ENCODE measurements at regions not wholly inside any gene's neighbourhood (a gene's known extent, or its start where the extent isn't known, plus 50 kb on each side); places are given as distances from the start of the nearest gene placed in this dataset.
"Not testable (repeated sequence)": the region's sequence is repeated elsewhere in the genome, so short reads cannot be mapped to it uniquely, and the experiment has no call there.

- H3K27me3 ChIP-seq (ENCODE audit: insufficient read depth, low read length): no peaks in the 10 kb centered on the region
- H3K36me3 ChIP-seq (ENCODE audit: insufficient read depth, low read length): no peaks in the 10 kb centered on the region
- H2AFZ ChIP-seq (ENCODE audit: low read depth, low read length): no peak overlapping the region
- H3K4me3 ChIP-seq (ENCODE audit: low read length): no peak overlapping the region
- H3K9me3 ChIP-seq (ENCODE audit: low read length): no peaks in the 10 kb centered on the region
- H3K4me1 ChIP-seq (ENCODE audit: insufficient read depth, low read length): peaks cover 3% of the 10 kb centered on the region
Observed at GRCh38 chr3:88986834-88987233, 120.6 kb upstream of the EPHA3 start.

GRCh38 chr3:88987776-88988175 lies 119.6 kb upstream of the EPHA3 start:
- no peaks in the 10 kb centered on the region for H3K36me3 ChIP-seq (ENCODE audit: insufficient read depth, low read length)
- no peaks in the 10 kb centered on the region for H3K9me3 ChIP-seq (ENCODE audit: low read length)
- peaks cover 3% of the 10 kb centered on the region for H3K4me1 ChIP-seq (ENCODE audit: insufficient read depth, low read length)
- no peak overlapping the region for H3K4me3 ChIP-seq (ENCODE audit: low read length)
- no peak overlapping the region for H2AFZ ChIP-seq (ENCODE audit: low read depth, low read length)
- H3K27me3 ChIP-seq (ENCODE audit: insufficient read depth, low read length): no peaks in the 10 kb centered on the region

- H3K4me1 ChIP-seq (ENCODE audit: insufficient read depth, low read length): peaks cover 10% of the 10 kb centered on the region
- no peaks in the 10 kb centered on the region for H3K36me3 ChIP-seq (ENCODE audit: insufficient read depth, low read length)
- no peaks in the 10 kb centered on the region for H3K27me3 ChIP-seq (ENCODE audit: insufficient read depth, low read length)
- H2AFZ ChIP-seq (ENCODE audit: low read depth, low read length): no peak overlapping the region
- H3K4me3 ChIP-seq (ENCODE audit: low read length): no peak overlapping the region
- no peaks in the 10 kb centered on the region for H3K9me3 ChIP-seq (ENCODE audit: low read length)
Observed at GRCh38 chr3:88988906-88989305, 118.5 kb upstream of the EPHA3 start.

DNA sequence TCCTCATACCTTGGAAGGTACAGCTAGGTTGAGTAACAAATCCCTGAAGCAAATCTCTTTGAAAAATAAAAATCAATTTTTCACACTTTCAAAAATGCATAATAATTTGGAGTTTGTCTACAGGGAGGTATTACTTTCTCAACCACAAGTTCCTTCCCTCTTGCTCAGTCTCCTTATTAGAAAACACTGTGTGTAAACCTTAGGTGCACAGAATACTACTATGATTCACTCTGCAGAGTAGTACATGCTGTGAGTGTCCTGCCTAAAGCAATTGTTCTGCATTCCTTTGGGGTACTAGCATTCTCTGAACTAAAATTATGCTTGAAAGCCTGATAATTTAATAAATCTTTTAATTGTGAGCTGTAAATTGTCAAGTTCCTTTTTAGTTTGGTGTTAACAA lies 115.9 kb upstream of the EPHA3 start:
- H3K36me3 ChIP-seq (ENCODE audit: insufficient read depth, low read length): no peaks in the 10 kb centered on the region
- no peaks in the 10 kb centered on the region for H3K27me3 ChIP-seq (ENCODE audit: insufficient read depth, low read length)
- H2AFZ ChIP-seq (ENCODE audit: low read depth, low read length): no peak overlapping the region
- H3K4me1 ChIP-seq (ENCODE audit: insufficient read depth, low read length): peaks cover 24% of the 10 kb centered on the region
- no peak overlapping the region for H3K4me3 ChIP-seq (ENCODE audit: low read length)
- no peaks in the 10 kb centered on the region for H3K9me3 ChIP-seq (ENCODE audit: low read length)

DNA sequence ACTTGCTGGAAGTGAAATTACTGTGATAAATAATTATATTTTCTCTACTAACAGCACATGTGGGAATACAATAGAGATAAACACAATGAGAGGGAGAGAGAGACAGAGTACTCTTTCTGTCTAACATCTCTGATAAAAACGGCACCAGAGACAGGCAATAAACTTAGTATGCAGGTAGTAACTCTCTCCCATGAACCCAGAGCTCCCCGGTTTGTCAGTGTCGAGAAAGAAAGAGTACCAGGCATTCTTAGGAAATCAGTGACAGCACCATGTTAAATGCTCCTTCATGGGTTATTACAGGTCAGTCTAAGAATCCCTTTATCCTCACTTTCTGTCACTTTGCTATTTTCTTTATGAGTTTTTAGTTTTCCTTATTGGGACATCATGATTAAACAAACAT lies 110.7 kb upstream of the EPHA3 start:
- no peak overlapping the region for H2AFZ ChIP-seq (ENCODE audit: low read depth, low read length)
- H3K4me3 ChIP-seq (ENCODE audit: low read length): no peak overlapping the region
- H3K9me3 ChIP-seq (ENCODE audit: low read length): peaks cover 5% of the 10 kb centered on the region
- H3K4me1 ChIP-seq (ENCODE audit: insufficient read depth, low read length): peaks cover 35% of the 10 kb centered on the region
- no peaks in the 10 kb centered on the region for H3K36me3 ChIP-seq (ENCODE audit: insufficient read depth, low read length)
- H3K27me3 ChIP-seq (ENCODE audit: insufficient read depth, low read length): no peaks in the 10 kb centered on the region

DNA sequence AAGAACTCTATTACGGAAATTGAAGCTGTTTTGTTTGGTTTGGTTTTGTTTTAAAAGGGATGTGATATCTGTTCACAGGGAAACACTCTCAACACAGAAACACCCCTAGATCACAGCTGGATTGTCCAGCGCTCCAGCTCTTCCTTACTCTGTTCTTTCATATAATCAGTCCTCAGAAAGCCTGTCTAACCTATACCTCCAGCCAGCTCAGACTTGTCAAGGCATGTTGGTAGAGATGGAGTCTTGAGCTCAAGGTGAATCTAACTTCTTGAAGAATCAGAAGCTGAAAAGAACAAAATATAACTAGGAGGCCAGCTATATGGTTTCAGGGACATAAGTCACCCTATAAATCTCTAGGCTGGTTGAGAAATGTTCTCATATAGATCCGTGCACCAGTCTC lies 110.2 kb upstream of the EPHA3 start:
- Histone ChIP-seq H3K36me3 (ENCODE audit: insufficient read depth, low read length) (no peaks in the 10 kb centered on the region), H3K27me3 (ENCODE audit: insufficient read depth, low read length) (no peaks in the 10 kb centered on the region), H2AFZ (ENCODE audit: low read depth, low read length) (no peak overlapping the region), H3K4me3 (ENCODE audit: low read length) (no peak overlapping the region), H3K9me3 (ENCODE audit: low read length) (peaks cover 5% of the 10 kb centered on the region), H3K4me1 (ENCODE audit: insufficient read depth, low read length) (peaks cover 34% of the 10 kb centered on the region)

DNA sequence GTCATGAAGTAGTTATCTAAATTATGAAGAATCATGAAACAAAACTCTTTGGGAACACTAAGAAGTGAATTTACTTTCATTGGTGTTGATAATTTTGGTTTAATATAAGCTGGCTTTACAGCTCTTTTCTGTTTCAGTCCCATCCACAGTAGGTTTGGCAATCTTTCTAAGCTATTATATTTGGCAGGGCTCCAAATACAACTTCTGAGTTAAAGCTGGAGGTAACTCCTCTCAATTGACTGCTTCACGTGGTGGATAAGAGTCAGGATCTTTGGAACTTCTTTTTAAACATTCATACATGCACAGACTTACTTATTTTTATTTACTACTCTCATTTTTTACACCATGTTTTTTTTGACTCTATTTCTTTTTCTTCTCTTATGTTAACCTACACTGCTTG lies 106.5 kb upstream of the EPHA3 start:
- Histone ChIP-seq H3K27me3 (ENCODE audit: insufficient read depth, low read length) (no peaks in the 10 kb centered on the region), H3K4me3 (ENCODE audit: low read length) (no peak overlapping the region), H3K36me3 (ENCODE audit: insufficient read depth, low read length) (no peaks in the 10 kb centered on the region), H3K4me1 (ENCODE audit: insufficient read depth, low read length) (peaks cover 20% of the 10 kb centered on the region), H3K9me3 (ENCODE audit: low read length) (peaks cover 5% of the 10 kb centered on the region), H2AFZ (ENCODE audit: low read depth, low read length) (no peak overlapping the region)

GRCh38 chr3:89002191-89002590 lies 105.2 kb upstream of the EPHA3 start:
- no peaks in the 10 kb centered on the region for H3K36me3 ChIP-seq (ENCODE audit: insufficient read depth, low read length)

GRCh38 chr3:89013536-89013935 lies 93.9 kb upstream of the EPHA3 start:
- Histone ChIP-seq H2AFZ (ENCODE audit: low read depth, low read length) (no peak overlapping the region), H3K9me3 (ENCODE audit: low read length) (no peaks in the 10 kb centered on the region), H3K4me1 (ENCODE audit: insufficient read depth, low read length) (no peaks in the 10 kb centered on the region), H3K36me3 (ENCODE audit: insufficient read depth, low read length) (no peaks in the 10 kb centered on the region), H3K4me3 (ENCODE audit: low read length) (no peak overlapping the region), H3K27me3 (ENCODE audit: insufficient read depth, low read length) (no peaks in the 10 kb centered on the region)

More at GRCh38 chr3:89002191-89002590, 105.2 kb upstream of the EPHA3 start:
- Histone ChIP-seq H3K27me3 (ENCODE audit: insufficient read depth, low read length) (no peaks in the 10 kb centered on the region), H3K9me3 (ENCODE audit: low read length) (peaks cover 5% of the 10 kb centered on the region), H3K4me1 (ENCODE audit: insufficient read depth, low read length) (peaks cover 6% of the 10 kb centered on the region), H3K4me3 (ENCODE audit: low read length) (no peak overlapping the region), H2AFZ (ENCODE audit: low read depth, low read length) (no peak overlapping the region)

DNA sequence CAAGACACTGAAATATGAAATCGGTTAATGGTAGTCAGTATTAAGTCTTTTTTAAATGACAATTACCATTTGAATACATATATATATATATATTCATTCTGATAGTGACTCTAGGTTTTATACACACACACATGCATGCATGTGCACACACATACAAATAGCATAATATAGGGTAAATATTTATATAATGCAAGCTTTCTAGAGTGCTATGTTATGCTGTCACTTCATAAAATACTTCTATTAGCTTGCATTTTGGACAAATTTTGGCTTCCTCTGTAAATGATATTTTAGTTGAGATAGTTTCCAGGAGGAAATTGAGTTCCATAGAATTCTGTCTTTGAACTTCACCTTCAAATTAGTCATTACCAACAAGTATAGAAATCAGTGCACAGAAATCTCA lies 89.9 kb upstream of the EPHA3 start:
- no peaks in the 10 kb centered on the region for H3K36me3 ChIP-seq (ENCODE audit: insufficient read depth, low read length)
- H3K27me3 ChIP-seq (ENCODE audit: insufficient read depth, low read length): no peaks in the 10 kb centered on the region
- no peak overlapping the region for H3K4me3 ChIP-seq (ENCODE audit: low read length)
- peaks cover 1% of the 10 kb centered on the region for H3K9me3 ChIP-seq (ENCODE audit: low read length)
- H2AFZ ChIP-seq (ENCODE audit: low read depth, low read length): no peak overlapping the region
- no peaks in the 10 kb centered on the region for H3K4me1 ChIP-seq (ENCODE audit: insufficient read depth, low read length)

DNA sequence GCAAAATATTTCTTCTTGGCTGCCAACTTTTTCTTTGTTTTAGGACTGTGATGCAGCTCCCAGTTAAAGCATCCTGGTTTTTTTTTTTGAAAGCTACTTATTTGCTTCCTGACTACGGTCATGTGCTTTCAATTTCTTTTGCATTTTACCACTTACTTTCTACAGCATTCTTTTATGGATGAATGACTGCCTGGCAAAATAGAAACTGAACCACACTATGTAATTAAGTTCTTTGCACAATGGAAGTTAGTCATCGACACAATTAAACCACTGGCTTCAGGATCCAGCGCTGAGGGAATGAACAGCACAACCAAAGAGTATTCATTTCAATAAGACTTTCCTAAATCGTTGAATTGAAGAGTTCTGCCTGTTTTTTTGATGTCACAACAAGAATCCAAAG lies 82.2 kb upstream of the EPHA3 start:
- H3K9me3 ChIP-seq (ENCODE audit: low read length): no peaks in the 10 kb centered on the region
- no peaks in the 10 kb centered on the region for H3K27me3 ChIP-seq (ENCODE audit: insufficient read depth, low read length)
- peaks cover 6% of the 10 kb centered on the region for H3K4me1 ChIP-seq (ENCODE audit: insufficient read depth, low read length)
- no peaks in the 10 kb centered on the region for H3K36me3 ChIP-seq (ENCODE audit: insufficient read depth, low read length)
- H3K4me3 ChIP-seq (ENCODE audit: low read length): peak overlapping the region; percentile 24
- no peak overlapping the region for H2AFZ ChIP-seq (ENCODE audit: low read depth, low read length)

DNA sequence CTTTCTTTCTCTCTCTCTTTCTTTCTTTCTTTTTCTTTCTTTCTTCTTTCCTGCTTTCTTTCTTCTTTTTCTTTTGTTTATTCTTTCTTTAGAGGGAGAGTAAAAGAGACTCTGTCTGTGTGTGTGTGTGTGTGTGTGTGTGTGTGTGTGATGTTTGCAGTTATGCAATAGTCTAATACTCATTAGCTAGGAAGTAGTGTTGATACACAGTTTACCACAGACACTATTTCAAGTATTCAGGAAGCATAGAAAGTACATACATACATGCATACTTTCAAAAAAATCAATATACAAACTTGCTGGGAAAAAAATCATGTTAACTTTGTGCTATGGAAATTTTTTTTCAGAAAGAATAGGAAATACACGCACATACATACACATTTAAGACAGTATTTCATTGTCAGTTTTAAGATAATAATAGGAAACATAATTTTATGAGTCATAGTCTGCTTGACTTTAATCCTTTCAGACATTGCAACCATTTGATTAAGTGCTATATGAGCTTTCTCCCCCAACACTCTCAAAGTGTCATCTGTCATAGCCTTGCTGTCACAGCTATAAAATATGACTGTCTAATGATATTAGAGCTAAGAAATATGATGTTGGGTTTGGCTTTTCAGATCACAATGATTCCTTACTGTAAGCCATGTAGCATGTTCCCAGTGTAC lies 74.9 kb upstream of the EPHA3 start:
- peaks cover 3% of the 10 kb centered on the region for H3K4me1 ChIP-seq (ENCODE audit: insufficient read depth, low read length)
- H2AFZ ChIP-seq (ENCODE audit: low read depth, low read length): no peak overlapping the region
- no peaks in the 10 kb centered on the region for H3K27me3 ChIP-seq (ENCODE audit: insufficient read depth, low read length)
- peaks cover 2% of the 10 kb centered on the region for H3K9me3 ChIP-seq (ENCODE audit: low read length)
- no peaks in the 10 kb centered on the region for H3K36me3 ChIP-seq (ENCODE audit: insufficient read depth, low read length)
- H3K4me3 ChIP-seq (ENCODE audit: low read length): no peak overlapping the region

GRCh38 chr3:89034723-89035122 lies 72.7 kb upstream of the EPHA3 start:
- not testable (repeated sequence) for H3K4me1 ChIP-seq (ENCODE audit: insufficient read depth, low read length); H3K36me3 ChIP-seq (ENCODE audit: insufficient read depth, low read length); H3K27me3 ChIP-seq (ENCODE audit: insufficient read depth, low read length); H3K9me3 ChIP-seq (ENCODE audit: low read length); H3K4me3 ChIP-seq (ENCODE audit: low read length); H2AFZ ChIP-seq (ENCODE audit: low read depth, low read length)

DNA sequence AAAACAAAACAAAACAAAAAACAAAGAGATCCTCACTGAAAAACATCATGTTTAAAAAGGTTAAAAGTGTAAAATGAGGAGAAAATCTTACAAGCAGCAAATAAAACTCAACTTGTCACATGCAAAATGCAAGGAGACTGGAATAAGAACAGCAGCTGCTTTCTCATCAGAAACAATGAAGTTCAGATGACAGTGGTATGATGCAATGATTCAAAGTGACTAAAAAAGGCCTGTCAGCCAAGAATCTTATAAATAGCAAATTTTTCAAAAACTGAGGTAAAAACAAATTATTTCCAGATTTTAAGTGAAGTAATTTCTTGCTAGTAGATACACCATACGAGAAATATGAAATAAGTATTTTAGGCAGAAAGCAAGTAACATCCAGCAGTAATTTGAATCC lies 68.6 kb upstream of the EPHA3 start:
- H3K9me3 ChIP-seq (ENCODE audit: low read length): peaks cover 2% of the 10 kb centered on the region
- H3K4me3 ChIP-seq (ENCODE audit: low read length): no peak overlapping the region
- no peak overlapping the region for H2AFZ ChIP-seq (ENCODE audit: low read depth, low read length)
- no peaks in the 10 kb centered on the region for H3K27me3 ChIP-seq (ENCODE audit: insufficient read depth, low read length)
- H3K36me3 ChIP-seq (ENCODE audit: insufficient read depth, low read length): no peaks in the 10 kb centered on the region
- H3K4me1 ChIP-seq (ENCODE audit: insufficient read depth, low read length): peaks cover 5% of the 10 kb centered on the region
